Mucosa of stomach (tissue), 1 donor: ENCODE measurements at regions not wholly inside any gene's neighbourhood (a gene's known extent, or its start where the extent isn't known, plus 50 kb on each side); places are given as distances from the start of the nearest gene placed in this dataset.

Source experiments
- H3K27me3 ChIP-seq: one replicate; pipeline ENCODE4 v1.7.0; 2013; ENCODE audit warnings: mild to moderate bottlenecking, low read length; ENCODE audit not compliant: control insufficient read depth, insufficient read depth
- H3K36me3 ChIP-seq: one replicate; pipeline ENCODE4 v1.7.0; 2013; ENCODE audit warnings: low read length; ENCODE audit not compliant: control insufficient read depth, insufficient read depth
- H3K4me1 ChIP-seq: one replicate; pipeline ENCODE4 v1.7.0; 2013; ENCODE audit warnings: mild to moderate bottlenecking, low read length; ENCODE audit not compliant: control insufficient read depth, insufficient read depth
- H3K4me3 ChIP-seq: one replicate; pipeline ENCODE4 v1.7.0; 2013; ENCODE audit warnings: low read length
- H3K9ac ChIP-seq: one replicate; pipeline ENCODE4 v1.7.0; 2013; ENCODE audit warnings: mild to moderate bottlenecking, low read length, moderate library complexity
- H3K9me3 ChIP-seq: one replicate; pipeline ENCODE4 v1.7.0; 2013; ENCODE audit warnings: mild to moderate bottlenecking, low read length, moderate library complexity; ENCODE audit not compliant: control insufficient read depth
- donor health status: Pancreatic carcinoma.

GRCh38 chrX:39903937-39904336 is 193.8 kb downstream of the BCOR start:
- H3K4me3 ChIP-seq = no peak overlapping the region
- H3K27me3 ChIP-seq = no peaks in the 10 kb centered on the region
- H3K9me3 ChIP-seq = no peaks in the 10 kb centered on the region
- H3K36me3 ChIP-seq = no peaks in the 10 kb centered on the region
- no peak overlapping the region for H3K9ac ChIP-seq
- H3K4me1 ChIP-seq = peaks cover 19% of the 10 kb centered on the region

GRCh38 chrX:39904816-39905537 is 192.8 kb downstream of the BCOR start:
- H3K4me1 ChIP-seq = peaks cover 10% of the 10 kb centered on the region
- no peak overlapping the region for H3K4me3 ChIP-seq
- H3K36me3 ChIP-seq = no peaks in the 10 kb centered on the region
- H3K9me3 ChIP-seq = no peaks in the 10 kb centered on the region
- no peak overlapping the region for H3K9ac ChIP-seq
- H3K27me3 ChIP-seq = no peaks in the 10 kb centered on the region

DNA sequence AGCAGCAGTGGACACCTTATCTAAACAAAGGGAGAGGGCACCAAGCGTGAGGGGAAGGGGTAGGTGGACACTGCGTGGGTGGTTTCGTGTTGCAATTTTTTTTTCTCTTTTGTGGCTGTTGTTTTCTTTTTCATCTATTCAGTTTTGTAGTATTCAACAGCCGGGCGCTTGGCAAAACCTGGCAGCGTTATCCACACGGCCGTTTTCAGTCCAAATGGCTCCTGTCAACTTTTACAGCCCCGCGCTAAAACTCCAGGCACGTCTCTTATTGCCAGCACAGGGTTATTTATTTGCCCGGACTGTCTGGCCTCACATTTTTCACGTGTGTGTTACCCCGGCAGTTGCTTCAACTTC is 192.2 kb downstream of the BCOR start:
- Histone ChIP-seq H3K9me3 (no peaks in the 10 kb centered on the region), H3K9ac (no peak overlapping the region), H3K36me3 (no peaks in the 10 kb centered on the region), H3K27me3 (no peaks in the 10 kb centered on the region), H3K4me1 (peaks cover 9% of the 10 kb centered on the region), H3K4me3 (no peak overlapping the region)

DNA sequence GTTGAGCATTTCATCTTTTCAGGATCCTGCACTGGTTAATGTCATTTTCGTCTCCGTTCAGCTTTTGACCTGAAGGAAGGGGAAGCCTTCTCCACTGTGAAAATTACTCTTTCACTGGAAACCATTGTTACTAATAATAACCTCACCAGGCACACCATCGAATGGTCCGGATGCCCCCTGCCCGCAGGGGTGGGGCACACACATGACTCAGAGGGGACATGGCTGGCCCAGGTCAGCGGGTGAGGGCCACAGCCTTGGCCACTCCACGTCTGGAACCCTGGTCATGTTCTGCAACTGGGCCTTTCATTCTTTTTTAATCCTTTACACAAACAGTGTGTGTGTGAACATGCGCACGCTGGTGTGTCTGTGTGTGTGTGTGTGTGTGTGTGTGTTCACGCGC is 191.8 kb downstream of the BCOR start:
- Histone ChIP-seq H3K36me3 (no peaks in the 10 kb centered on the region), H3K4me3 (no peak overlapping the region), H3K4me1 (peaks cover 9% of the 10 kb centered on the region), H3K27me3 (no peaks in the 10 kb centered on the region), H3K9ac (no peak overlapping the region), H3K9me3 (no peaks in the 10 kb centered on the region)

- no peak overlapping the region for H3K4me3 ChIP-seq
- H3K9ac ChIP-seq = no peak overlapping the region
Measured at GRCh38 chrX:39907964-39908661, 189.6 kb downstream of the BCOR start.

DNA sequence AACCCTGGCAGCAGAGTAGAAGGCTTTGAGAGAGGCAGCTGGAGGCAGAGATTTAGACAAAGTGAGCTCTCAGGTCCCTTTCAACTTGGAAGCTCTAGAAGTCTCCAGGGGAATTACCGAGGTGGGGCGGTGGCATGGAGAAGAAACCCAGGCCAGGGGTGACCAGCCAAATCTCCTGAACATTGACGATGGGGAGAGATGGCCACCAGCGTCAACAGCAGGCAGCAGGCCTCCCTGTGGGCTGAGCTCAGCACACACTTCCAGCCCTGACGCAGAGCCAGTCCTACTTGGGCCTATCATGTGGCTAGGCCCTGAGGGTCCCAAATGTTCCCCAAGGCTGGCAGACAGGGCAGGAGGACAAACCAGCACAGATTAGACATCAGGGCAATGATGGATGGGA is 187.8 kb downstream of the BCOR start:
- H3K36me3 ChIP-seq = no peaks in the 10 kb centered on the region
- H3K4me3 ChIP-seq = no peak overlapping the region
- H3K9ac ChIP-seq = no peak overlapping the region
- H3K27me3 ChIP-seq = no peaks in the 10 kb centered on the region
- no peaks in the 10 kb centered on the region for H3K9me3 ChIP-seq
- peaks cover 9% of the 10 kb centered on the region for H3K4me1 ChIP-seq

More at GRCh38 chrX:39907964-39908661, 189.6 kb downstream of the BCOR start:
- Histone ChIP-seq H3K27me3 (no peaks in the 10 kb centered on the region), H3K36me3 (no peaks in the 10 kb centered on the region), H3K9me3 (no peaks in the 10 kb centered on the region), H3K4me1 (peaks cover 9% of the 10 kb centered on the region)

- H3K4me1 ChIP-seq = peaks cover 9% of the 10 kb centered on the region
- no peaks in the 10 kb centered on the region for H3K36me3 ChIP-seq
- no peaks in the 10 kb centered on the region for H3K27me3 ChIP-seq
- no peak overlapping the region for H3K4me3 ChIP-seq
- H3K9ac ChIP-seq = no peak overlapping the region
- H3K9me3 ChIP-seq = no peaks in the 10 kb centered on the region
Measured at GRCh38 chrX:39910651-39911050, 187.1 kb downstream of the BCOR start.

DNA sequence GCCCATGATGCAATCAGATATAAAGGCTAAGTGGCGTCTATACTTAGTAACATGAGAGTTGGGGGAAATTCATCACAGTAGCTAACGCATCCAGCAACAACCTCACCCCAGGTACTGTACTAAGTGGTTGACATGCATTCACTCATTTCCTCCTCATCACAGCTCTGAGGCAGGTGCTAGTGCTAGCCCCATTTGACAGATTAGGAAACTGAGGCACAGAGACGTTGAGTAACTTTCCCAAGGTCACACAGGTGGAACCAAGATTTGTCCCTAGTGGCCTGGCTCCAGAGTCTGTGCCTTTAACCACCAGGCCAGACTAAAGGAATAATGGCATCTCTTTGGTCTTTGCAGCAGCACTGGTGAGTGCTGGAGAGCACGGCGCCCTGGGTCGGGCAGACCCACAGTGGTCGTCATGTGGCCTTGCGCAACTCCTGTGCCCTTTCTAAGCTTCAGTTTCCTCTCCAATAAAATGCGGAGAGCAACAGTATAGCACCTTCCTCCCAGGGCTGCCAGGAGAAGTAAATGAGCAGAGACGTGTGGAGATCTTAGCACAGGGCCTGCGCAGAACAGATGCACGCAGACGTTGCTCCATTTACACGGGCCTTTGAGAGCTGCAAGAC is 186.4 kb downstream of the BCOR start:
- Histone ChIP-seq H3K4me3 (no peak overlapping the region), H3K27me3 (no peaks in the 10 kb centered on the region), H3K9me3 (no peaks in the 10 kb centered on the region), H3K9ac (no peak overlapping the region), H3K36me3 (no peaks in the 10 kb centered on the region), H3K4me1 (peaks cover 9% of the 10 kb centered on the region)

DNA sequence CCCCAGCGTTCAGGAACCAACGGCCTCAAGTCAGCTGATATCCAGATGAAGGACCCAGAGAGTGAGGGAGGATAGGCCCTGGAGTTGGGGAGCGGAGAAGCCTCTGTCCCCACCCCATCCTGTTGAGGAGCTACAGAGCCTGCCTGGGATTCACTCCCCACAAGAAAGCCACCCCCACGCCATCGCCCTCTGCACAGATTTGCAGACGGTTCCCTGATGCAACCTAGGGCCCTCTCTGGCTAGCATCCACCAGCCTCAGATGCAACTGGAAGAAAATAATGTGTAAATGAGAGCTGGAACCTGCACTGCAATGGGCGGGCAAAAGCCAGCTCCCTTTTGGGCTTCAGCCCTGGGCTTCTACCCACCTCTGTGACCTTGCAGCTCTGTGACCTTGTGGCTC is 185.6 kb downstream of the BCOR start:
- Histone ChIP-seq H3K27me3 (no peaks in the 10 kb centered on the region), H3K9ac (no peak overlapping the region), H3K4me3 (no peak overlapping the region), H3K9me3 (no peaks in the 10 kb centered on the region), H3K36me3 (no peaks in the 10 kb centered on the region), H3K4me1 (peaks cover 9% of the 10 kb centered on the region)

DNA sequence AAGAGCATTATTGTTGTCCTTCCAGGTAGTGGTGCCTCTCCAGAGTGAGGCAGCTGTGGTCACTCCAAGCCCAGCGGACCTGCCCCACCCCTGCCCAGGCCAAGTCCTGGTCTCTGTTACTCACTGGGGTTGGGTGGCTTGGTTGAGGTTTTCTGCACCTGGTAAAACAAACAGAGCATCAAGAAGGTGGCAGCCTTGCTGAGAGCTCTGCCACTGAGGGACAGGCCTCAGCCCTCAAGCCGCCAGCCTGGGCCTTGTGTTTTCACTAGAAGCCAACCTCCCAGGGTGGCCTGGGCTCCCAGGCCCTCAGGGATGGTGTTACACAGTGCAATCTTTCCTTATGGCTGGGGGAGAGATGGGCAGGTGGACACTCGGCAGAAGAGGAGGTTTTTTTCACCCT is 182.7 kb downstream of the BCOR start:
- Histone ChIP-seq H3K9me3 (no peaks in the 10 kb centered on the region), H3K4me3 (no peak overlapping the region), H3K4me1 (no peaks in the 10 kb centered on the region), H3K9ac (no peak overlapping the region), H3K36me3 (no peaks in the 10 kb centered on the region), H3K27me3 (no peaks in the 10 kb centered on the region)

- H3K9me3 ChIP-seq = no peaks in the 10 kb centered on the region
- H3K4me3 ChIP-seq = no peak overlapping the region
- no peak overlapping the region for H3K9ac ChIP-seq
- no peaks in the 10 kb centered on the region for H3K36me3 ChIP-seq
- H3K27me3 ChIP-seq = no peaks in the 10 kb centered on the region
- H3K4me1 ChIP-seq = no peaks in the 10 kb centered on the region
Measured at GRCh38 chrX:39915596-39915995, 182.2 kb downstream of the BCOR start.

GRCh38 chrX:39921838-39922237 is 175.9 kb downstream of the BCOR start:
- Histone ChIP-seq H3K27me3 (no peaks in the 10 kb centered on the region), H3K4me1 (no peaks in the 10 kb centered on the region), H3K9me3 (no peaks in the 10 kb centered on the region), H3K4me3 (no peak overlapping the region), H3K9ac (no peak overlapping the region), H3K36me3 (no peaks in the 10 kb centered on the region)
